H1 (cell line): ENCODE measurements at regions not wholly inside any gene's neighbourhood (a gene's known extent, or its start where the extent isn't known, plus 50 kb on each side); places are given as distances from the start of the nearest gene placed in this dataset.

Source experiments
- CTCF ChIA-PET: fragments of 300-600 bp; sonication (Branson Sonifier 250); formaldehyde crosslinking; loops from one replicate; lab custom pipeline; 2021; ENCODE audit not compliant: partially characterized antibody; lab: Charles Lee
- POLR2A ChIA-PET: fragments of 300-600 bp; sonication (Branson Sonifier 250); formaldehyde crosslinking; loops from one replicate; lab custom pipeline; 2021; ENCODE audit warnings: inconsistent platforms; ENCODE audit not compliant: partially characterized antibody; lab: Charles Lee
- DNase-seq, 2 experiments: peaks; one replicate each; pipeline versions ENCODE4 v3.0.0 to v3.0.0-alpha.2; 2010 to 2022; ENCODE audit warnings: low spot score in 2 of 2, low read depth in 1 of 2, mixed read lengths in 1 of 2
- FAIRE-seq: peaks from 2 replicates; lab custom pipeline; 2011; peaks lifted over from hg19 to GRCh38; lab: Jason Lieb, UNC
- H2AFZ ChIP-seq: 2 replicates; pipeline ENCODE4 v1.8.1; 2012; ENCODE audit warnings: low read length, inconsistent platforms
- H2AK5ac ChIP-seq: 2 replicates; pipeline ENCODE4 v1.6.1; 2013; ENCODE audit warnings: low read depth, low read length
- H2BK120ac ChIP-seq: replicated peaks from 2 replicates; pipeline ENCODE3; 2013; ENCODE audit warnings: low read depth, low read length, inconsistent platforms
- H2BK12ac ChIP-seq: 2 replicates; pipeline ENCODE4 v1.6.1; 2013; ENCODE audit warnings: low read depth, low read length
- H2BK15ac ChIP-seq: 2 replicates; pipeline ENCODE4 v1.6.1; 2013; ENCODE audit warnings: low read length
- H2BK20ac ChIP-seq: 2 replicates; pipeline ENCODE4 v1.6.1; 2013; ENCODE audit warnings: low read length
- H2BK5ac ChIP-seq: 2 replicates; pipeline ENCODE4 v1.6.1; 2013; ENCODE audit warnings: low read depth, low read length
- H3K14ac ChIP-seq: 2 replicates; pipeline ENCODE4 v1.6.1; 2013; ENCODE audit warnings: inconsistent platforms; ENCODE audit not compliant: insufficient read length
- H3K18ac ChIP-seq: 2 replicates; pipeline ENCODE4 v1.6.1; 2013; ENCODE audit warnings: low read length; ENCODE audit errors: extremely low read depth
- H3K23ac ChIP-seq: 2 replicates; pipeline ENCODE4 v1.6.1; 2013; ENCODE audit warnings: inconsistent platforms; ENCODE audit not compliant: insufficient read length
- H3K23me2 ChIP-seq: 2 replicates; pipeline ENCODE4 v1.6.1; 2013; ENCODE audit warnings: low read depth, low read length
- H3K27ac ChIP-seq: 2 replicates; pipeline ENCODE4 v1.6.1; 2011; ENCODE audit warnings: low read depth, low read length, inconsistent platforms
- H3K27me3 ChIP-seq, 4 experiments: replicated peaks in 1 of 4; 1 replicate in 1 of 4; 2 replicates in 3 of 4; pipeline versions ENCODE4 v1.6.1 to v1.8.1; 2011 to 2013; ENCODE audit warnings: low read length in 3 of 4, mild to moderate bottlenecking in 3 of 4, inconsistent platforms in 2 of 4, mixed read lengths in 2 of 4, moderate library complexity in 1 of 4; ENCODE audit not compliant: control insufficient read depth in 3 of 4, insufficient read depth in 3 of 4; ENCODE audit errors: extremely low read depth in 1 of 4
- H3K36me3 ChIP-seq, 4 experiments: 2 replicates each; pipeline versions ENCODE4 v1.6.1 to v1.8.1; 2011 to 2013; ENCODE audit warnings: mild to moderate bottlenecking in 4 of 4, low read length in 3 of 4, moderate library complexity in 2 of 4, control low read depth in 1 of 4, inconsistent platforms in 1 of 4; ENCODE audit not compliant: insufficient read depth in 4 of 4, control insufficient read depth in 2 of 4
- H3K4ac ChIP-seq: replicated peaks from 2 replicates; pipeline ENCODE3; 2013; ENCODE audit warnings: low read length, low read depth, mixed read lengths, inconsistent platforms; ENCODE audit not compliant: insufficient read length
- H3K4me1 ChIP-seq, 4 experiments: replicated peaks in 1 of 4; 1 replicate in 1 of 4; 2 replicates in 3 of 4; pipeline versions ENCODE4 v1.6.1 to v1.8.1; 2011 to 2013; ENCODE audit warnings: low read length in 3 of 4, inconsistent platforms in 2 of 4, mixed read lengths in 1 of 4; ENCODE audit not compliant: insufficient read depth in 4 of 4, control insufficient read depth in 3 of 4
- H3K4me2 ChIP-seq, 2 experiments: 2 replicates each; pipeline versions ENCODE4 v1.6.1 to v1.8.1; 2011 to 2013; ENCODE audit warnings: low read depth in 2 of 2, low read length in 2 of 2, control low read depth in 1 of 2, inconsistent platforms in 1 of 2, mild to moderate bottlenecking in 1 of 2; ENCODE audit not compliant: insufficient read depth in 1 of 2
- H3K4me3 ChIP-seq, 4 experiments: fragments of 200-600, 300-600 bp in 1 of 4; sonication (generic), shearing (Covaris generic), sonication (Bioruptor Twin) in 1 of 4; 2 replicates each; pipeline versions ENCODE4 v1.5.1 to v1.8.1; 2011 to 2016; ENCODE audit warnings: low read length in 4 of 4, low read depth in 3 of 4, control low read depth in 2 of 4, inconsistent platforms in 2 of 4, mild to moderate bottlenecking in 2 of 4, mixed read lengths in 1 of 4, moderate library complexity in 1 of 4; ENCODE audit not compliant: insufficient read depth in 2 of 4; ENCODE audit errors: extremely low read depth in 1 of 4
- H3K56ac ChIP-seq: replicated peaks from 2 replicates; pipeline ENCODE3; 2013; ENCODE audit warnings: low read depth, mild to moderate bottlenecking, mixed read lengths, low read length, inconsistent platforms; ENCODE audit not compliant: insufficient read length
- H3K79me1 ChIP-seq: 2 replicates; pipeline ENCODE4 v1.6.1; 2013; ENCODE audit warnings: low read depth, low read length, control low read depth
- H3K79me2 ChIP-seq, 2 experiments: 2 replicates each; pipeline versions ENCODE4 v1.6.1 to v1.8.1; 2012 to 2013; ENCODE audit warnings: low read length in 2 of 2, mild to moderate bottlenecking in 2 of 2, inconsistent platforms in 1 of 2; ENCODE audit not compliant: insufficient read depth in 2 of 2, control insufficient read depth in 1 of 2
- H3K9ac ChIP-seq, 4 experiments: replicated peaks in 1 of 4; 1 replicate in 1 of 4; 2 replicates in 3 of 4; pipeline versions ENCODE4 v1.6.1 to v1.8.1; 2011 to 2013; ENCODE audit warnings: low read depth in 3 of 4, low read length in 3 of 4, control low read depth in 2 of 4, mild to moderate bottlenecking in 2 of 4, moderate library complexity in 2 of 4, inconsistent platforms in 1 of 4; ENCODE audit errors: extremely low read depth in 1 of 4
- H3K9me3 ChIP-seq, 2 experiments: 2 replicates each; pipeline versions ENCODE4 v1.6.1 to v1.8.1; 2012 to 2013; ENCODE audit warnings: mild to moderate bottlenecking in 2 of 2, moderate library complexity in 2 of 2, control low read depth in 1 of 2, inconsistent platforms in 1 of 2, low read depth in 1 of 2, low read length in 1 of 2, mixed read lengths in 1 of 2; ENCODE audit not compliant: insufficient read depth in 2 of 2
- H4K20me1 ChIP-seq, 2 experiments: replicated peaks in 1 of 2; 2 replicates each; pipeline versions ENCODE3 to v1.8.1; 2011 to 2013; ENCODE audit warnings: inconsistent platforms in 2 of 2, low read length in 2 of 2, mild to moderate bottlenecking in 1 of 2; ENCODE audit not compliant: insufficient read depth in 2 of 2, control insufficient read depth in 1 of 2
- H4K5ac ChIP-seq: 2 replicates; pipeline ENCODE4 v1.6.1; 2013; ENCODE audit warnings: low read length, low read depth, mixed read lengths, inconsistent platforms; ENCODE audit not compliant: insufficient read length
- H4K8ac ChIP-seq: 2 replicates; pipeline ENCODE4 v1.8.0; 2013; ENCODE audit warnings: mild to moderate bottlenecking, moderate library complexity, low read length, inconsistent platforms; ENCODE audit not compliant: insufficient read depth; ENCODE audit errors: extremely low read depth
- H4K91ac ChIP-seq: replicated peaks from 2 replicates; pipeline ENCODE3; 2013; ENCODE audit warnings: low read length, mixed read lengths, inconsistent platforms; ENCODE audit not compliant: insufficient read length
- ASH2L ChIP-seq: fragments of 200-600, 300-600 bp; sonication (generic); IDR thresholded peaks from one replicate; pipeline ENCODE4 v1.7.1; 2017; ENCODE audit warnings: low read length
- BACH1 ChIP-seq: IDR thresholded peaks from 2 replicates; pipeline ENCODE4 v1.6.1; 2012; ENCODE audit warnings: low read length, improper control_type of control experiment
- CEBPB ChIP-seq: IDR thresholded peaks from 2 replicates; pipeline ENCODE4 v1.6.1; 2012; ENCODE audit warnings: low read depth, low read length
- CHD2 ChIP-seq: IDR thresholded peaks from 2 replicates; pipeline ENCODE4 v1.6.1; 2012; ENCODE audit warnings: low read length, improper control_type of control experiment
- KDM1A ChIP-seq: fragments of 200-600, 300-600 bp; sonication (generic); IDR thresholded peaks from 2 replicates; pipeline ENCODE4 v1.7.1; 2016; ENCODE audit warnings: mild to moderate bottlenecking, low read length, borderline replicate concordance
- NRF1 ChIP-seq: IDR thresholded peaks from 2 replicates; pipeline ENCODE4 v1.6.1; 2011; ENCODE audit warnings: mild to moderate bottlenecking, low read depth, low read length, improper control_type of control experiment
- POU5F1 ChIP-seq: IDR thresholded peaks from 2 replicates; pipeline ENCODE4 v1.6.1; 2011; ENCODE audit warnings: low read depth, mild to moderate bottlenecking, low read length, moderate library complexity
- RFX5 ChIP-seq: IDR thresholded peaks from 2 replicates; pipeline ENCODE4 v1.6.1; 2011; ENCODE audit warnings: low read depth, low read length, improper control_type of control experiment, borderline replicate concordance
- SIX5 ChIP-seq: IDR thresholded peaks from 2 replicates; pipeline ENCODE4 v1.6.1; 2011; ENCODE audit warnings: mild to moderate bottlenecking, low read depth, low read length
- TAF1 ChIP-seq: IDR thresholded peaks from 2 replicates; pipeline ENCODE4 v1.6.1; 2011; ENCODE audit warnings: mild to moderate bottlenecking, low read depth, low read length
- TCF12 ChIP-seq: IDR thresholded peaks from 2 replicates; pipeline ENCODE4 v1.6.1; 2011; ENCODE audit warnings: low read depth, mild to moderate bottlenecking, low read length
- WGBS, 2 experiments: shearing (Covaris generic) in 1 of 2; methylation state at CpG; one replicate each; pipeline versions ENCODE4 v1.1.6 to v1.1.7; 2013 to 2015; ENCODE audit warnings: low lambda C conversion rate in 2 of 2, mixed read lengths in 2 of 2, inconsistent platforms in 1 of 2, low coverage in 1 of 2, missing lambda C conversion rate in 1 of 2; ENCODE audit not compliant: insufficient replicate concordance in 2 of 2, insufficient coverage in 1 of 2, insufficient read length in 1 of 2; ENCODE audit errors: extremely low coverage in 1 of 2, missing lambda C conversion rate in 1 of 2; 5-methylcytosine and 5-hydroxymethylcytosine counted together

GRCh38 chr6:105459864-105460263 is 57.0 kb upstream of the PREP start:
- Histone ChIP-seq H2AK5ac (no peak overlapping the region), H4K20me1 (no peaks in the 10 kb centered on the region), H3K23me2 (no peaks in the 10 kb centered on the region), H3K4ac (no peak overlapping the region), H4K91ac (no peak overlapping the region), H4K8ac (no peak overlapping the region), H2BK15ac (no peak overlapping the region), H3K23ac (no peak overlapping the region), H3K14ac (no peak overlapping the region), H2BK5ac (no peak overlapping the region), H3K36me3 (no peaks in the 10 kb centered on the region), H3K18ac (no peak overlapping the region), H2BK12ac (no peak overlapping the region), H3K4me1 (no peaks in the 10 kb centered on the region), H3K4me3 (no peak overlapping the region), H2AFZ (no peak overlapping the region), H3K9me3 (no peaks in the 10 kb centered on the region), H3K9ac (no peak overlapping the region), H3K79me2 (no peaks in the 10 kb centered on the region), H3K4me2 (no peak overlapping the region), H2BK120ac (no peak overlapping the region), H3K27ac (no peak overlapping the region), H4K5ac (no peak overlapping the region)
- CTCF ChIA-PET: interaction anchor here (1.0 kb wide), 1 partner anchor 713 kb away, joined by 3 read pairs; no protein-coding TSS in a partner anchor
- WGBS, 2 experiments: 100% methylated on average over 1 of the region's 1 CpG; no CpG with 5 or more reads in 1 of the 2 experiments
- no peak for DNase-seq
- no peak for FAIRE-seq
- TF ChIP-seq BACH1 (no peak), ASH2L (no peak), TAF1 (no peak), KDM1A (no peak), CHD2 (no peak), NRF1 (no peak), RFX5 (no peak), POU5F1 (no peak), TCF12 (no peak), CEBPB (no peak), SIX5 (no peak)
- TF ChIP-seq, all 59 proteins: peak for 0
- Histone ChIP-seq H3K27me3 (no peaks in the 10 kb centered on the region), H2BK20ac (no peak overlapping the region), H3K79me1 (no peaks in the 10 kb centered on the region), H3K56ac (no peak overlapping the region)
- POLR2A ChIA-PET: no interaction called here
